ENCODE measurements at regions not wholly inside any gene's neighbourhood (a gene's known extent, or its start where the extent isn't known, plus 50 kb on each side); places are given as distances from the start of the nearest gene placed in this dataset.

DNA sequence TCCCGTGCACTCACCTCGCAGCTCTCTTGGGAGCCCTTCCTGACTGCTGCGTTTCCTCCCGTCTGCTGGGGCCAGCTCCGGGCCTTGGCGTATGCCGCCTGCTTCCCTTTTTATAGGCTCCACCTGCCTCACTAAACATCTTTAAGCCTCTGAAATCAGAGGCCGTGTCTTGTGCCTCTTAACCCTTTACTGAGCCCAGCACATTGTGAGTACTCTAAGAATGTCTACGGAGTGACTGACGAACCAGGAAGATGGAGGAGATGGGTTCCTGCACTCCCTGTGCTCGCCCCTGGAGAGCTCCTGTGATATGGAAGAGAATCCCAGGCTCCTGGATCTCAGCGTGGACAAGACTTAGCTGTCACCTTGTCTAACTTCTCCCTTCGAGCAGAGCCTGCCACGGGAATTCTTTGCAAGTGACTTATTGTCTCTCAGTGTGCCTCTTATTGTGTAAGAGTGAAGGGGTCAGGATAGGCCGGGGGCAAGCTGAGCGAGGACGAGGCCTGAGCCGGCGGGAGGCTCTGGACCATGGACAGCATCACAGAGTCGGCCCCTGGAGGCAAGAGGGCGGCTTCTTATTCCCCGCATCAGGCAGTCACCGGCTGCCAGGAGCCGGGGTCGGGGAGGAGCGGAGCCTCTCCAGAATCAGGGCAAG is 70.9 kb upstream of the CCDC167 start:
- Histone ChIP-seq H3K36me3 (ENCODE audit: control insufficient read depth, insufficient read depth, low read length) (no peaks in the 10 kb centered on the region), H3K4me2 (ENCODE audit: low read depth, low read length) (no peak overlapping the region), H3K14ac (replicated peaks; ENCODE audit: low read depth, low read length) (no peak overlapping the region), H3K27ac (ENCODE audit: insufficient read depth, low read length) (no peak overlapping the region), H3K4ac (ENCODE audit: low read depth, low read length) (no peak overlapping the region), H2AK5ac (ENCODE audit: low read depth, low read length) (no peak overlapping the region), H4K20me1 (ENCODE audit: insufficient read depth, low read length) (no peaks in the 10 kb centered on the region), H2AK9ac (replicated peaks; ENCODE audit: low read depth, low read length, poor library complexity) (no peak overlapping the region), H3K9ac (ENCODE audit: low read depth, low read length) (no peak overlapping the region), H3K9me3 (ENCODE audit: control insufficient read depth, insufficient read depth, low read length) (no peaks in the 10 kb centered on the region), H2BK5ac (ENCODE audit: low read depth, low read length, poor library complexity, severe bottlenecking) (no peak overlapping the region), H3K56ac (ENCODE audit: extremely low read depth, insufficient read depth, low read length) (no peak overlapping the region), H4K5ac (ENCODE audit: low read depth, low read length) (no peak overlapping the region), H3K23ac (ENCODE audit: low read depth, low read length) (no peak overlapping the region), H3K18ac (ENCODE audit: low read depth, low read length) (no peak overlapping the region), H3K9me1 (ENCODE audit: insufficient read depth, low read length) (0 out of 2 replicates have a peak, but pooled peaks cover 3% of the 10 kb centered on the region), H3K79me1 (ENCODE audit: low read depth in 1 of 2, low read length in 2 of 2) (no peaks in the 10 kb centered on the region), H2BK120ac (ENCODE audit: low read depth, low read length) (no peak overlapping the region), H2BK20ac (ENCODE audit: low read depth, low read length) (no peak overlapping the region), H3K4me3 (ENCODE audit: insufficient read depth, low read depth, low read length) (no peak overlapping the region), H3K4me1 (ENCODE audit: control insufficient read depth, insufficient read depth, low read length) (no peaks in the 10 kb centered on the region), H2AFZ (replicated peaks; ENCODE audit: low read length, poor library complexity) (no peak overlapping the region), H2BK15ac (ENCODE audit: low read depth, low read length) (no peak overlapping the region), H4K8ac (ENCODE audit: low read depth in 2 of 2, low read length in 2 of 2) (no peak overlapping the region), H4K91ac (ENCODE audit: insufficient read depth, low read depth, low read length) (no peak overlapping the region), H3K27me3 (ENCODE audit: control insufficient read depth, insufficient read depth, low read length) (peaks cover 28% of the 10 kb centered on the region)
- intact Hi-C loops (cut with micrococcal nuclease) (no loop called here), in situ Hi-C loops (cut with MboI; ENCODE audit: low sequenced_read_pairs) (no loop called here), dilution Hi-C loops (cut with HindIII; ENCODE audit: low sequenced_read_pairs, unreplicated experiment) (no loop called here)
- 30% methylated on average over 3 of the region's 26 CpGs; no CpG with 5 or more reads in 1 of the 2 experiments for WGBS, 2 experiments (ENCODE audit: extremely low coverage in 2 of 2, insufficient read length in 1 of 2)
- no TSS peak for BruUV-seq (replicated peaks)
- CTCF ChIA-PET = interaction anchor here (0.6 kb wide), 1 partner anchor 312 kb away, joined by 3 read pairs; no protein-coding TSS in a partner anchor
- TF ChIP-seq CEBPB (IDR thresholded peaks at IDR 0.05; ENCODE audit: low read depth, low read length) (peak; percentile 18; the same call in 1 of the 2 replicates), NFE2L2 (IDR thresholded peaks at IDR 0.05; ENCODE audit: low read depth, low read length) (no peak), MAFK (IDR thresholded peaks at IDR 0.05; ENCODE audit: low read depth, low read length) (no peak), BHLHE40 (IDR thresholded peaks at IDR 0.05; ENCODE audit: low read depth, low read length) (no peak)
- TF ChIP-seq, protein P1, sequence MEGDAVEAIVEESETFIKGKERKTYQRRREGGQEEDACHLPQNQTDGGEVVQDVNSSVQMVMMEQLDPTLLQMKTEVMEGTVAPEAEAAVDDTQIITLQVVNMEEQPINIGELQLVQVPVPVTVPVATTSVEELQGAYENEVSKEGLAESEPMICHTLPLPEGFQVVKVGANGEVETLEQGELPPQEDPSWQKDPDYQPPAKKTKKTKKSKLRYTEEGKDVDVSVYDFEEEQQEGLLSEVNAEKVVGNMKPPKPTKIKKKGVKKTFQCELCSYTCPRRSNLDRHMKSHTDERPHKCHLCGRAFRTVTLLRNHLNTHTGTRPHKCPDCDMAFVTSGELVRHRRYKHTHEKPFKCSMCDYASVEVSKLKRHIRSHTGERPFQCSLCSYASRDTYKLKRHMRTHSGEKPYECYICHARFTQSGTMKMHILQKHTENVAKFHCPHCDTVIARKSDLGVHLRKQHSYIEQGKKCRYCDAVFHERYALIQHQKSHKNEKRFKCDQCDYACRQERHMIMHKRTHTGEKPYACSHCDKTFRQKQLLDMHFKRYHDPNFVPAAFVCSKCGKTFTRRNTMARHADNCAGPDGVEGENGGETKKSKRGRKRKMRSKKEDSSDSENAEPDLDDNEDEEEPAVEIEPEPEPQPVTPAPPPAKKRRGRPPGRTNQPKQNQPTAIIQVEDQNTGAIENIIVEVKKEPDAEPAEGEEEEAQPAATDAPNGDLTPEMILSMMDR (conservative IDR thresholded peaks at IDR 0.05; ENCODE audit: low read depth, low read length) = no peak
- TF ChIP-seq, protein P2, sequence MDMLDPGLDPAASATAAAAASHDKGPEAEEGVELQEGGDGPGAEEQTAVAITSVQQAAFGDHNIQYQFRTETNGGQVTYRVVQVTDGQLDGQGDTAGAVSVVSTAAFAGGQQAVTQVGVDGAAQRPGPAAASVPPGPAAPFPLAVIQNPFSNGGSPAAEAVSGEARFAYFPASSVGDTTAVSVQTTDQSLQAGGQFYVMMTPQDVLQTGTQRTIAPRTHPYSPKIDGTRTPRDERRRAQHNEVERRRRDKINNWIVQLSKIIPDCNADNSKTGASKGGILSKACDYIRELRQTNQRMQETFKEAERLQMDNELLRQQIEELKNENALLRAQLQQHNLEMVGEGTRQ (IDR thresholded peaks at IDR 0.05; ENCODE audit: low read depth, low read length) = no peak
- DNase-seq (no peak), ATAC-seq (ENCODE audit: low read depth) (no peak)
- POLR2A ChIA-PET (ENCODE audit: unreplicated experiment) = no interaction called here
